HG02938 (cell line): ENCODE measurements at regions not wholly inside any gene's neighbourhood (a gene's known extent, or its start where the extent isn't known, plus 50 kb on each side); places are given as distances from the start of the nearest gene placed in this dataset.
A peak's percentile ranks its signal among the peaks of the same experiment; 100 is the strongest.

Experiments used
- ATAC-seq: cut with Tn5 transposase; IDR thresholded peaks from one replicate; pipeline ENCODE4 v1.9.1; 2021; ENCODE audit warnings: mild to moderate bottlenecking, moderate library complexity; ENCODE audit not compliant: unreplicated experiment

DNA sequence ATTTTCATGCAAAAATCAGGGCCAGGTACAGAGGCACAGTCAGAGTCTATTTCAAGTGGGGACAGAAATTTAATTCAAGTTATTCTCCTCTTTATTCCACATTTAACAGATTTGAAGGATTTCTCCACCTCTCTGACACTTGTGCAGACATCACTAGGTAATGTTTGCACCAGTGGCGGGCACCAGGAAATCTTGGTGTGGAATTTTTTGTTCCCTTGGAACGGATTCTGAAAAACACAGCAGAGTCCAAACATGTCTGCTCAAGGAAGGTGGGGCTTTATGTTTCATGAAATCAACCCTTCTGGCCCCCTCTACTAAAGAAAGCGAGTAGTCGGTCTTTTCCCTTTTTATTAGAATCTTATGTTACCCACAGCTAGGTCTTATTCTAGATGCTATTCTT, 271.2 kb upstream of the MDFIC2 start:
- no peak for ATAC-seq

DNA sequence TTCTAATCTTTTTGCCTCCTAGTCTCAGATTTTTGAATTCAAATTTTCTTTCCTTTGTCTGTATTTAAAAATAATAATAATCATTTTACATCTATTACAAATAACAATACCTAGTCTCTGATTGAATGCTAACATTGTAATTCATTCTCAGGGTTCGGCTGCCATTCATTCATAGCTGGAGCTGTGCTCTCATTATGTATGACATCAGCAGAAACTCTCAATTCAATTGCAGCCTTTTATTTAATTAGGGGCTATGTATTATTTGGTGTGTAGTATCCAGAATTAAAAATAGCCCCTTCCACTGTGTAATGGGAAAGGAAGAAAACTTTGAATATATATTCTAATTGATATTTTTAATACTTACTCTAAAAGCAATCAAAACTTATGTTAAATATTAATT, 270.4 kb upstream of the MDFIC2 start:
- no peak for ATAC-seq

- no peak for ATAC-seq
Measured at GRCh38 chr3:70580021-70580420, 267.6 kb upstream of the MDFIC2 start.

GRCh38 chr3:70571696-70572095, 259.3 kb upstream of the MDFIC2 start:
- no peak for ATAC-seq

GRCh38 chr3:70570584-70570983, 258.1 kb upstream of the MDFIC2 start:
- no peak for ATAC-seq

DNA sequence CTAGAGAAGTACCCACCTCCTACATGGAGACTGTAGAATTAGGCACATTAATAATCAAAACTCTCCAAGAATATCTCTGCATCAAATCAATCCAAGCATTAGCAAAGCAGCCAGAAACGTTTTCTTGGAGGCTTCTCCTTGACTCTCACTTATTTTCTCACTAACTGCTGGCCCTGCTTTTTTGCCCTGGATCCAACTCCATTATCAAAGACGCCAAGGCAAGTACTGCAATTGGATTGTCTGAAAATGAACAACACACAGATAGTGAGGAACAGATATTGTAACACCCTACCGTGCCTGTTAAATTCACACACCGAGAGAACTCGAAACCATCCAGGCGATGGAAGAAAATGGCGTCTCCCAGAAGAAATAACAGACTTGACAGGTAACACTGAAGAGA, 256.2 kb upstream of the MDFIC2 start:
- ATAC-seq, result no peak

DNA sequence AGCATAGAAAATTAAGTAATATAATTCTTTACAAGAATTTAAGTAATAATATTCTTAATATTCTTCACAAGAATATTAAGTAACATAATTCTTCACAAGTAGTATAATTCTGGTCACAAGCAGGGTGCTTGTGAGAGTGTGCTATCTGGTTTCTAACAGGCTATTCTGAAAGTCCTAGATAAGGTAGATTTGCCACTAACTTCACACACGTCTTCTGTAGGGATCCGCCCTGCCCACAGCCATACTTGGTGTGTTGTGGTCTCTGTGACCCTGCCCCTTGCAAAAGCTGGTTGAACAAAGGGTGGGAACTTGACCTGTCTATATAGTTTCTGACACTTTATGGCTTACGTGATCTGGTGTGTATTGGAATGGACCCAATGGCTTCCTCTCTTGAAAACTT, 253.4 kb upstream of the MDFIC2 start:
- ATAC-seq, result no peak

- ATAC-seq, result no peak
Measured at GRCh38 chr3:70564552-70564951, 252.1 kb upstream of the MDFIC2 start.

DNA sequence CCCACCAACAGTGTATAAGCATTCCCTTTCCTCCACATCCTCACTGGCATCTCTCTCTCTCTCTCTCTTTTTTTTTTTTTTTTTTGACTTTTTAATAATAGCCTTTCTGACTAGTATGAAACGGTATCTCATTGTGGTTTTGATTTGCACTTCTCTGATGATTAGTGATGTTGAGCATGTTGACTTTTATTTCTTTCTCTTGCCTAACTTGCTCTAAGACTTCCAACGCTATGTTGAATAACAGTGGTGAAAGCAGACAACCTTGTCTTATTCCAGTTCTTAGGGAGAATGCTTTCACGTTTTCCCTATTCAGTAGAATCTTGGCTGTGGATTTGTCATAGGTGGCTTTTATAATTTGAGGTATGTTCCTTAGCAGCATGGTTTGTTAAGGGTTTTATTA, 249.4 kb upstream of the MDFIC2 start:
- ATAC-seq, result no peak

DNA sequence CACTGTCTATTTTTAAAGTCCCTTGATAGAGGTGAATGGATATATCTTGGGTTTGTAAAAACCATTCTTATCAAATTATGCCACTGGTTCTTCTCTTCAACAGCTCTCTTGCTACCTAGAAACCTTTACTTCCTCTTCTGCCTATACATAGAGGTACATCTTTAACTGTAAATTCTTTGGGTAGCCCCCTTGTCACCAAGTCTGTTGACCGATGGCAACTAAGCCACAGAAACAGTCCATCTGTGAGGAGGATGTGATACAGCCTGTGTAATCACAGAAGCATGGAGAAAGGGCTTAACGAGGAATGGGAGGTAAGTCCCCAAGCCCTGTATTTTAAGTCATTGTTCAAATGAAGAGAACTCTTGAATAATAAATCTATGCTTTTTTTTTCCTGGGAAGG, 246.5 kb upstream of the MDFIC2 start:
- no peak for ATAC-seq

DNA sequence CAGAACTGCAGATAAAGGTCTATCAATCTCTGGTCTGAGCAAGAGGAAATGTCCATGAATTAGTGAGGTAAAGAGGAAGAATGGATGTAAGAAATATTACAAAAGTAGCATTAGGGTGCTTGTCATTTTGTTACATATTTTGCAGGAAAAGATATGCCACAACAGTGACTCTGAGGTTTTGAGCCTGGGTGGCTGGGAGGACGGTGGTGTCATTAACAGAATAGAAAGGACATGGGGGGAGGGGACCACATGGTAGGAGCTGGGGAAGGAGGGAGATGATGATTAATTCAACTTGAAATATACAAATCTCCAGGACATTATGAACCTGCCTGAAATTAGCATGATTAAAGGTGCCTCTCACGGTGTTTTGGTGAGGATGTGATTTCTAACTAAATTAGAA, 245.5 kb upstream of the MDFIC2 start:
- ATAC-seq, result no peak

GRCh38 chr3:70556056-70556455, 243.6 kb upstream of the MDFIC2 start:
- no peak for ATAC-seq

- ATAC-seq, result no peak
Measured at GRCh38 chr3:70554170-70554569, 241.7 kb upstream of the MDFIC2 start.

- peak; percentile 68 for ATAC-seq
Measured at GRCh38 chr3:70550723-70551319, 238.4 kb upstream of the MDFIC2 start.

GRCh38 chr3:70546679-70547078, 234.2 kb upstream of the MDFIC2 start:
- no peak for ATAC-seq

DNA sequence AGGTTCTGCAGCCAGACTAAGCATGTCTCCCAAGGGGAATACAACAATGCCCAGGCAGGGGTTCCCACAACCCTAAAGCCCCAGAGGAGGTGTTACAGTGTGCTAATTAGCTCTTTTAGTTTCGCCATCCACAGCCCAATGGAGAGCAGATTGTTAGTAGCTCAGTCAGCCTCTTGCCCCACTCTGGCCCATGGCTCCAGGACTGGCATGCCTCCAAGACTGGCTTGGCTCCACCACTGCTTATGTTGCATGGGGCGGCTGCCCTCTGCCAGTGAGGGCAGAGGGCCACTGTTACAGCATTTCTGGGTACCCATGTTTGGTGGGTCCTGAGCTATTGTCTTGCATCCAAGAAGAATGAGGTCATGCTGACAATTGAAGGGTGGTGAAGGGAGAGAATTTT, 231.1 kb upstream of the MDFIC2 start:
- no peak for ATAC-seq

GRCh38 chr3:70539908-70540307, 227.5 kb upstream of the MDFIC2 start:
- ATAC-seq, result no peak

DNA sequence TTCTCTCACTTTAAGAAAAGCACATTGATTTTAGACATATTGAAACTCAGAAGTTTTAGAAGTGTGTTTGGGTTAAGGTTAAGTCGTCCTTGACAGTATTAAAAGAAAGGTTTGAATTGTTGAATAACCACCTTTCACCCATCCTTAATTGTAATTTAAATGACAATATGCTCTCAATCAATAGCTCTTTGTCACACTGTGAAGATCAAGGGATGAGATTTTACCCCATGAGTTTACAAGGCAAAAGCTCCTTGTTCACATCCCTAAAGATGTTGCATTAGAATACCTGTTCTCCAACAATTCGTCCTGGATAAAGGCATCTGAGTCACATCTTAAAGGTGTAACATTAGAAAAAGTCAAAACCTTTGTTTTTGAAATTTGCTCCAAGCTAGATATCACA, 220.4 kb upstream of the MDFIC2 start:
- ATAC-seq, result no peak

- ATAC-seq, result no peak
Measured at GRCh38 chr3:70531838-70532489, 219.5 kb upstream of the MDFIC2 start.

DNA sequence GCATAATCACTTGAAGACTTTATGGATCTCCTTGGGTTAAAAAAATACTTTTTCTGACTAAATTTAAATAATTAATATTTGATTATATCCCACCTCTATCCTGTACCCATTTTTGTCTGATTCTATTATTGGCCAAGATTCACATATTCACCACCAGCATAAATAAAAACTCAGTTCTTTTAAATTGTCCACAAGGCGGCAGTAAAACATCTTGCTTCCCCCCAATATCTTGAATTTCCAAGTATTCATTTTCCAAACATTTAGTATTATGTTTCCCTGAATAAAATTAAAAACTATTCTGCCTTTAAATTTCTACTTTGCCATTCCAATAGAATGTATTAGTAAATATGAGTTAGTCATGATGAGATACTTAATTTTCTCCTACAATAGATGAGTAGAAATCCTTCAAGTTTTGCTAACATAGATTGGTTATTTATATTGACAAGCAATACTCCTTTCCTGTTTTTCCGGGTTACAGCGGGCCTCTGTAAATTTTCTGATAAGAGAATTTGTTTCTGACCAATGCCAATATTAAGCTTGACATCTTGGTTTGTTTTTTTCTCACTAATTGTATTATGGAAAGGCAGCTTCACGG, 218.7 kb upstream of the MDFIC2 start:
- no peak for ATAC-seq

- ATAC-seq, result no peak
Measured at GRCh38 chr3:70530626-70531025, 218.2 kb upstream of the MDFIC2 start.

DNA sequence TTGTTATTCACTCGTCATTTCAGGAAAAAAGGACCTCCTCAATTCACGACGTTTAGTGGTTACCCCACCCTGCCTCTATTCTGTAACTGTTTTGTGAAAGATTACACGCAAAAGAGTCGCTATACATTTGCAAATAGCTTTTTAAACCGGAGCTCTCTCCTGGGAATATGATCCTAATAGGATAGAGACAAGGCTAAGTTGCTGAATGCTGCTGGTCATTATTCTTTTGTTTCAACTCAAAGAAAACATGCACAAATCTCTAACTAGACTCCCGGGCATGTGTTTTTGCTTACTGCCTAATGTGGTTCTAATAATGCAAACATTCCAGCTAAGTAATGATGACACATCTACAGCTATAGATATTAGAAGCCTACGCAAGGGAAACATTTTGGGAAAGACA, 214.6 kb upstream of the MDFIC2 start:
- ATAC-seq, result no peak
